ENCODE measurements at regions not wholly inside any gene's neighbourhood (a gene's known extent, or its start where the extent isn't known, plus 50 kb on each side); places are given as distances from the start of the nearest gene placed in this dataset.

- TF ChIP-seq POLR2AphosphoS5 (IDR thresholded peaks at IDR 0.05; ENCODE audit: insufficient read depth, low read depth, low read length): no peak
- no peak for TF ChIP-seq GATA2 (IDR thresholded peaks at IDR 0.05; ENCODE audit: insufficient read depth, insufficient read length, low read depth, low read length)
- TF ChIP-seq MYC (IDR thresholded peaks at IDR 0.05; ENCODE audit: low read depth, low read length): no peak
- TF ChIP-seq MAX (IDR thresholded peaks at IDR 0.05; ENCODE audit: insufficient read depth, insufficient read length): no peak
- no peak for TF ChIP-seq JUN (IDR thresholded peaks at IDR 0.05; ENCODE audit: borderline replicate concordance, insufficient read depth, insufficient read length, low read depth)
- TF ChIP-seq, protein P1, sequence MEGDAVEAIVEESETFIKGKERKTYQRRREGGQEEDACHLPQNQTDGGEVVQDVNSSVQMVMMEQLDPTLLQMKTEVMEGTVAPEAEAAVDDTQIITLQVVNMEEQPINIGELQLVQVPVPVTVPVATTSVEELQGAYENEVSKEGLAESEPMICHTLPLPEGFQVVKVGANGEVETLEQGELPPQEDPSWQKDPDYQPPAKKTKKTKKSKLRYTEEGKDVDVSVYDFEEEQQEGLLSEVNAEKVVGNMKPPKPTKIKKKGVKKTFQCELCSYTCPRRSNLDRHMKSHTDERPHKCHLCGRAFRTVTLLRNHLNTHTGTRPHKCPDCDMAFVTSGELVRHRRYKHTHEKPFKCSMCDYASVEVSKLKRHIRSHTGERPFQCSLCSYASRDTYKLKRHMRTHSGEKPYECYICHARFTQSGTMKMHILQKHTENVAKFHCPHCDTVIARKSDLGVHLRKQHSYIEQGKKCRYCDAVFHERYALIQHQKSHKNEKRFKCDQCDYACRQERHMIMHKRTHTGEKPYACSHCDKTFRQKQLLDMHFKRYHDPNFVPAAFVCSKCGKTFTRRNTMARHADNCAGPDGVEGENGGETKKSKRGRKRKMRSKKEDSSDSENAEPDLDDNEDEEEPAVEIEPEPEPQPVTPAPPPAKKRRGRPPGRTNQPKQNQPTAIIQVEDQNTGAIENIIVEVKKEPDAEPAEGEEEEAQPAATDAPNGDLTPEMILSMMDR (IDR thresholded peaks at IDR 0.05; ENCODE audit: extremely low read depth in 1 of 2, insufficient read depth in 1 of 2, low read depth in 1 of 2, low read length in 2 of 2): no peak
- no peak for TF ChIP-seq POLR2A (IDR thresholded peaks at IDR 0.05; ENCODE audit: low read depth, low read length)
- no peak for TF ChIP-seq FOS (IDR thresholded peaks at IDR 0.05; ENCODE audit: borderline replicate concordance, insufficient read depth, low read length)
- TF ChIP-seq EZH2 (IDR thresholded peaks at IDR 0.05; ENCODE audit: borderline replicate concordance, low read depth, low read length, severe bottlenecking): no peak
- no peak for DNase-seq (ENCODE audit: low read depth, low spot score)
- BruUV-seq (replicated peaks): no TSS peak
- FAIRE-seq: no peak
- intact Hi-C loops (cut with micrococcal nuclease) (no loop called here), dilution Hi-C loops (cut with MboI; ENCODE audit: extremely low pct_ligation_motif_present, low sequenced_read_pairs) (no loop called here)
- Histone ChIP-seq H3K9me1 (replicated peaks; ENCODE audit: control insufficient read depth, extremely low read depth, insufficient read depth, low read length) (no peaks in the 10 kb centered on the region), H4K20me1 (replicated peaks; ENCODE audit: control insufficient read depth, extremely low read depth, insufficient read depth, low read length) (no peaks in the 10 kb centered on the region), H3K36me3 (ENCODE audit: control insufficient read depth in 2 of 2, extremely low read depth in 1 of 2, insufficient read depth in 2 of 2, low read length in 2 of 2) (no peaks in the 10 kb centered on the region), H3K4me1 (ENCODE audit: control insufficient read depth, extremely low read depth, insufficient read depth, low read length) (no peaks in the 10 kb centered on the region), H3K27ac (ENCODE audit: insufficient read depth, low read depth, low read length) (no peak overlapping the region), H2AFZ (ENCODE audit: low read depth, low read length) (no peak overlapping the region), H3K79me2 (ENCODE audit: control insufficient read depth, insufficient read depth, low read length) (no peaks in the 10 kb centered on the region), H3K27me3 (ENCODE audit: control insufficient read depth in 2 of 2, insufficient read depth in 2 of 2, low read length in 2 of 2) (no peaks in the 10 kb centered on the region), H3K4me3 (replicated peaks in 1 of 3; ENCODE audit: insufficient read depth in 1 of 3, low read depth in 1 of 3, low read length in 3 of 3) (no peak overlapping the region), H3K9ac (replicated peaks; ENCODE audit: extremely low read depth, insufficient read depth, low read length) (no peak overlapping the region), H3K9me3 (replicated peaks; ENCODE audit: control insufficient read depth, insufficient read depth, low read length) (peaks cover 4% of the 10 kb centered on the region), H3K4me2 (ENCODE audit: insufficient read depth, low read length) (no peak overlapping the region)
- POLR2A ChIA-PET: no interaction called here
- CTCF ChIA-PET: no interaction called here
These were observed 661.5 kb downstream of the FGF9 start for GRCh38 chr13:22332416-22332815.

All from endothelial cell of umbilical vein (primary cell).